Panc1 (cell line): ENCODE measurements at regions not wholly inside any gene's neighbourhood (a gene's known extent, or its start where the extent isn't known, plus 50 kb on each side); places are given as distances from the start of the nearest gene placed in this dataset.

ENCODE experiments used
- ATAC-seq: fragments of 200-7000 bp; cut with Tn5 transposase; 2 replicates; pipeline ENCODE4 v1.9.1; 2020; ENCODE audit warnings: mild to moderate bottlenecking, moderate library complexity
- BruUV-seq: library from RNA; stranded (reverse); fragments of 400-500 nt; replicated peaks from 2 replicates; lab custom pipeline; 2021; lab: Mats Ljungman, UMichigan
- CTCF ChIA-PET: fragments of 300-600 bp; sonication (Branson Sonifier 250); formaldehyde crosslinking; loops from one replicate; lab custom pipeline; 2022; ENCODE audit warnings: antibody characterized with exemption; lab: Charles Lee
- POLR2A ChIA-PET: fragments of 300-600 bp; sonication (Branson Sonifier 250); formaldehyde crosslinking; loops from one replicate; lab custom pipeline; 2022; ENCODE audit warnings: antibody characterized with exemption; lab: Charles Lee
- DNase-seq: peaks from one replicate; pipeline ENCODE4 v3.0.0-alpha.2; 2010; ENCODE audit warnings: low read depth, low spot score
- H3K27ac ChIP-seq: 2 replicates; pipeline ENCODE4 v1.5.1; 2011; ENCODE audit warnings: mild to moderate bottlenecking, low read length, inconsistent platforms
- H3K27me3 ChIP-seq: fragments of 200-500 bp; sonication (Bioruptor generic); 2 replicates; pipeline ENCODE4 v1.6.0; 2014; ENCODE audit warnings: low read length, inconsistent platforms; ENCODE audit not compliant: control insufficient read depth, insufficient read depth
- H3K36me3 ChIP-seq: fragments of 200-500 bp; sonication (Bioruptor generic); 2 replicates; pipeline ENCODE4 v1.5.1; 2014; ENCODE audit warnings: inconsistent platforms, mild to moderate bottlenecking, low read length, moderate library complexity; ENCODE audit not compliant: control insufficient read depth, insufficient read depth
- H3K4me1 ChIP-seq: 2 replicates; pipeline ENCODE4 v1.5.1; 2011; ENCODE audit warnings: inconsistent platforms, mild to moderate bottlenecking, low read length, moderate library complexity; ENCODE audit not compliant: control insufficient read depth, insufficient read depth
- H3K4me3 ChIP-seq, 2 experiments: 2 replicates each; pipeline ENCODE4 v1.5.1; 2011 to 2012; ENCODE audit warnings: low read depth in 2 of 2, low read length in 2 of 2, mild to moderate bottlenecking in 2 of 2, inconsistent platforms in 1 of 2, moderate library complexity in 1 of 2
- H3K9me3 ChIP-seq: fragments of 200-500 bp; sonication (Bioruptor generic); 2 replicates; pipeline ENCODE4 v1.5.1; 2014; ENCODE audit warnings: low read depth, mild to moderate bottlenecking, inconsistent platforms, low read length, moderate library complexity; ENCODE audit not compliant: control insufficient read depth, insufficient read depth
- CTCF ChIP-seq: fragments of 450-650 bp; IDR thresholded peaks from 2 replicates; pipeline ENCODE4 v1.5.1; 2017; ENCODE audit warnings: mild to moderate bottlenecking
- POLR2AphosphoS5 ChIP-seq: IDR thresholded peaks from 2 replicates; pipeline ENCODE4 v1.6.1; 2012; ENCODE audit warnings: mild to moderate bottlenecking, low read depth, low read length, moderate library complexity
- SIN3A ChIP-seq: IDR thresholded peaks from 2 replicates; pipeline ENCODE4 v1.6.1; 2012; ENCODE audit warnings: low read depth, mild to moderate bottlenecking, low read length, moderate library complexity, borderline replicate concordance; ENCODE audit not compliant: insufficient read depth
- TCF7L2 ChIP-seq: IDR thresholded peaks from 2 replicates; pipeline ENCODE4 v1.6.1; 2011; ENCODE audit warnings: mild to moderate bottlenecking, low read depth, low read length, inconsistent platforms
- in situ Hi-C: cut with HindIII; loops from 2 replicates; pipeline ENCODE4 v1.10.0; 2016; ENCODE audit warnings: low sequenced_read_pairs, low pct_unique_long_range_greater_than_20kb
- intact Hi-C: fragments of 100-400 bp; cut with micrococcal nuclease; formaldehyde crosslinking; loops from one replicate; pipeline ENCODE4 v1.10.0; 2022; ENCODE audit not compliant: unreplicated experiment
- TF ChIP-seq, protein P1 (sequence below), 2 experiments: IDR thresholded peaks; 2 replicates each; pipeline ENCODE4 v1.6.1; 2011 to 2012; ENCODE audit warnings: low read depth in 2 of 2, control low read depth in 1 of 2, low read length in 1 of 2, mild to moderate bottlenecking in 1 of 2, moderate library complexity in 1 of 2; ENCODE audit not compliant: insufficient read depth in 1 of 2

DNA sequence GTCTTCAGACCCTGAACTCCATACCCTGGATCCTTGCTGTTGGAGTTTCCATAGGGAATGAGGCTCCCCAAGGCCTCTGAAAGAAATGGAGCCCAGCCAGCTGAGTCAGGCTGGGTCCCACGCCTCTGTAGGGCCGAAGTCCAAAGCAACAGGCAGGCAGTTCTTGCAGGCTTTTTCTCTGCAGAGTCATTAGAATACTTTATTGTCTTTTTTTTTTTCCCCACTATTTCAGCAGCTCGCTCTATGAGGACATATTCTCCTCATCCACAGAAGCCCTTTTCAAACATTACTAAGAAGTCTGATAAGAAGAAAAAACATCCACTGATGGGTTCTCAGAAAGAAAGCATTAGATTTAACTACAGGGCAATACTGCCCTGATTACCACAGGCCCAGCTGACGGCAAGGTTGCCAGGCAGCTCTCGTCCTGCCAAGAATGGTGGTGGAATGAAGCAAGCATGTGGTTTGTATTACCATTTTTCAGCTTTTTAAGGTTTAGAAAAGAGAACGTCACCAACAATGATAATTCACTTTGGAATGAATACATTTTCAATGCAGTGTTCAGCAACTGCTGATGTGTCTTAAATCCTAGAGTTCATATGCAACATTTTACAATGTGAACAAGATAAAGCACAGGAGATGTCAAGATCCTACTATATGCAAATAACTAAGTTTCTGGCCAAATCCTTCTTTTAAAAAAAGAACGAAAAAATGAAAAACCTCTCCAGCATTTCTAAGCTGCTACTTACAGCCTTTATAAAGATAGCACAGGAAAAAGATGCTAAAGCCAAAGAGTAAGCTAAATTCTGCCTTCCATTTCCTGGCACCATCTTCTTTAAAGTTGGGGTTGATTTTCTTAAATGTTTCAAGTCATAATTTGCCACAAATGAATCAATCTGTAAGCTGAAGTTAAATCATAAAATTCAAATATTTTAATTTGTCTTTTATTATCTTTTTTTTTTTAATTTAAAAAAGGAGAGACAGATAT, 223.6 kb upstream of the CITED2 start:
- DNase-seq, result no peak
- intact Hi-C loops, result no loop called here
- POLR2A ChIA-PET, result no interaction called here

GRCh38 chr6:139597087-139597763, 222.8 kb upstream of the CITED2 start:
- H3K4me1 ChIP-seq, result peaks cover 15% of the 10 kb centered on the region
- H3K27ac ChIP-seq, result peak overlapping the region; percentile 79
- no peak for TF ChIP-seq POLR2AphosphoS5
- no peak for TF ChIP-seq TCF7L2
- TF ChIP-seq, protein P1, sequence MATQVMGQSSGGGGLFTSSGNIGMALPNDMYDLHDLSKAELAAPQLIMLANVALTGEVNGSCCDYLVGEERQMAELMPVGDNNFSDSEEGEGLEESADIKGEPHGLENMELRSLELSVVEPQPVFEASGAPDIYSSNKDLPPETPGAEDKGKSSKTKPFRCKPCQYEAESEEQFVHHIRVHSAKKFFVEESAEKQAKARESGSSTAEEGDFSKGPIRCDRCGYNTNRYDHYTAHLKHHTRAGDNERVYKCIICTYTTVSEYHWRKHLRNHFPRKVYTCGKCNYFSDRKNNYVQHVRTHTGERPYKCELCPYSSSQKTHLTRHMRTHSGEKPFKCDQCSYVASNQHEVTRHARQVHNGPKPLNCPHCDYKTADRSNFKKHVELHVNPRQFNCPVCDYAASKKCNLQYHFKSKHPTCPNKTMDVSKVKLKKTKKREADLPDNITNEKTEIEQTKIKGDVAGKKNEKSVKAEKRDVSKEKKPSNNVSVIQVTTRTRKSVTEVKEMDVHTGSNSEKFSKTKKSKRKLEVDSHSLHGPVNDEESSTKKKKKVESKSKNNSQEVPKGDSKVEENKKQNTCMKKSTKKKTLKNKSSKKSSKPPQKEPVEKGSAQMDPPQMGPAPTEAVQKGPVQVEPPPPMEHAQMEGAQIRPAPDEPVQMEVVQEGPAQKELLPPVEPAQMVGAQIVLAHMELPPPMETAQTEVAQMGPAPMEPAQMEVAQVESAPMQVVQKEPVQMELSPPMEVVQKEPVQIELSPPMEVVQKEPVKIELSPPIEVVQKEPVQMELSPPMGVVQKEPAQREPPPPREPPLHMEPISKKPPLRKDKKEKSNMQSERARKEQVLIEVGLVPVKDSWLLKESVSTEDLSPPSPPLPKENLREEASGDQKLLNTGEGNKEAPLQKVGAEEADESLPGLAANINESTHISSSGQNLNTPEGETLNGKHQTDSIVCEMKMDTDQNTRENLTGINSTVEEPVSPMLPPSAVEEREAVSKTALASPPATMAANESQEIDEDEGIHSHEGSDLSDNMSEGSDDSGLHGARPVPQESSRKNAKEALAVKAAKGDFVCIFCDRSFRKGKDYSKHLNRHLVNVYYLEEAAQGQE (IDR thresholded peaks at IDR 0.05; ENCODE audit: insufficient read depth in 1 of 2, low read depth in 2 of 2, low read length in 1 of 2), result no peak
- no peak for TF ChIP-seq CTCF
- no peak for TF ChIP-seq SIN3A
- no TSS peak for BruUV-seq
- CTCF ChIA-PET, result no interaction called here
- no peaks in the 10 kb centered on the region for H3K9me3 ChIP-seq
- in situ Hi-C loops (no loop called here), intact Hi-C loops (no loop called here)
- POLR2A ChIA-PET, result no interaction called here
- no peak overlapping the region for H3K4me3 ChIP-seq
- no peaks in the 10 kb centered on the region for H3K27me3 ChIP-seq
- no peaks in the 10 kb centered on the region for H3K36me3 ChIP-seq
- no peak for DNase-seq
- no peak for ATAC-seq

More for the DNA sequence above, 223.6 kb upstream of the CITED2 start:
- no TSS peak for BruUV-seq
- Histone ChIP-seq H3K36me3 (no peaks in the 10 kb centered on the region), H3K27me3 (no peaks in the 10 kb centered on the region), H3K4me3 (no peak overlapping the region), H3K4me1 (peaks cover 15% of the 10 kb centered on the region), H3K27ac (peak overlapping the region; percentile 79), H3K9me3 (no peaks in the 10 kb centered on the region)
- CTCF ChIA-PET, result interaction anchor here (0.7 kb wide), 1 partner anchor 20 kb away, joined by 4 read pairs; no protein-coding TSS in a partner anchor
- TF ChIP-seq SIN3A (no peak), CTCF (no peak), TCF7L2 (no peak), POLR2AphosphoS5 (no peak)
- TF ChIP-seq, protein P1 (IDR thresholded peaks at IDR 0.05; ENCODE audit: insufficient read depth in 1 of 2, low read depth in 2 of 2, low read length in 1 of 2), result no peak
- in situ Hi-C loops, result no loop called here
- ATAC-seq, result peak; percentile 80
